ENCODE measurements at regions not wholly inside any gene's neighbourhood (a gene's known extent, or its start where the extent isn't known, plus 50 kb on each side); places are given as distances from the start of the nearest gene placed in this dataset.
"Not testable (repeated sequence)": the region's sequence is repeated elsewhere in the genome, so short reads cannot be mapped to it uniquely, and the experiment has no call there.

DNA sequence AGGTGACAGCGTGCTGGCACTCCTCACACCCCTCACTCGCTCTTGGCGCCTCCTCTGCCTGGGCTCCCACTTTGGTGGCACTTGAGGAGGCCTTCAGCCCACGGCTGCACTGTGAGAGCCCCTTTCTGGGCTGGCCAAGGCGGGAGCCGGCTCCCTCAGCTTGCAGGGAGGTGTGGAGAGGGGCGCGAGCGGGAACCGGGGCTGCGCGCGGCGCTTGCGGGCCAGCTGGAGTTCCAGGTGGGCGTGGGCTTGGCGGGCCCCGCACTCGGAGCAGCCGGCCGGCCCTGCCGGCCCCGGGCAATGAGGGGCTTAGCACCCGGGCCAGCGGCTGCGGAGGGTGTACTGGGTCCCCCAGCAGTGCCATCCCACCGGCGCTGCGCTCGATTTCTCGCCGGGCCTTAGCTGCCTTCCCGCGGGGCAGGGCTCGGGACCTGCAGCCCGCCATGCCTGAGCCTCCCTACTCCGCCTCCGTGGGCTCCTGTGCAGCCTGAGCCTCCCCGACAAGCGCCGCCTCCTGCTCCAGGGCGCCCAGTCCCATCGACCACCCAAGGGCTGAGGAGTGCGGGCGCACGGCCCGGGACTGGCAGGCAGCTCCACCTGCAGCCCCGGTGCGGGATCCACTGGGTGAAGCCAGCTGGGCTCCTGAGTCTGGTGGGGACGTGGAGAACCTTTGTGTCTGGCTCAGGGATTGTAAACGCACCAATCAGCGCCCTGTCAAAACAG lies 247.7 kb upstream of the SLIT2 start:
- DNase-seq (ENCODE audit: insufficient read length, low spot score); FAIRE-seq: not testable (repeated sequence)

DNA sequence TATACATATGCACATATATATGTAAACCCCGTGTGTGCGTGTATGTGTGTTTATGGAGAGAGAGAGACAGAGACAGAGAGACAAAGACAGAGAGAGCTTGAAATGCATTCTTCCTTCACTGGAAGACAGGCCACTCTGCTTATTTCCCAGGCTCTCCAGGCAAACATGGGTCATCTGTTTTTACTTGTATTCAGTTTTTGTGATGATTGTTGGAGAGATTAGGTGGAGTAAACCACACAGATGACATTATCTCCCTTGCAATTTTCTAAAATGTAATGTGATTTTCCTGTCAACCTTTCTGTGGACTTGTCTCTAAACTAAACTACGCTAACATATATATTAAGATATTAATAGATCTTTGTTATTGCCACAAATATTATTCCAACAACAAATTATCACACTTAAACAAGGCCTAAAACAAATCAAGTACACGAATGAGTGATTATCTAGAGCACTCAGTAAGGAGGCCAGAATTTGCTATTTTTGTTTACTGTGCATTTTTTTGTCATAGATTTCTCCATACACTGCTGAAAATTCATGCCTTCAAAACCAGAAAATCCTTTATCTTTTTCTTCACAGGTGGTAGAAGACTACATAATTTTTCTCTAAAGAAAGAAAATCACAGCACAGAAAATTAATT lies 251.8 kb upstream of the SLIT2 start:
- no peak for DNase-seq (ENCODE audit: insufficient read length, low spot score)
- no peak for FAIRE-seq

DNA sequence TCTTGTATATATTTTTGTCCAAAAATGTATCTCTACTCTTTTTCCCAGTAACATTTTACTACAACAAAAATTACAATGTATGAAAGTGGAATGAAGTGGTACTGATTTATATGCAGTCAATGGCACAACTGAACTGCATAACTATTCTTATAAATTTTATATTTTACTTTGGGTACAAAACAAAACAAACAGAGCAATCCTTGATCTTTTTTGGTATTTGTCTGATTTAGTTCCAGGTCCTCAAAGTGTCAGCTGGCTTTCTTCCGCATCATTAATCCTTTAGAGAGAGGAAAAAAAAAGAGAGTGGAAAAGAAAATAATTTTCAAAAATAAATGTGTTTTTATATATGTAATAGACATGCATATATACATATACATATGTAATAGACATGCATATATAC lies 252.4 kb upstream of the SLIT2 start:
- no peak for FAIRE-seq
- DNase-seq (ENCODE audit: insufficient read length, low spot score) = no peak

DNA sequence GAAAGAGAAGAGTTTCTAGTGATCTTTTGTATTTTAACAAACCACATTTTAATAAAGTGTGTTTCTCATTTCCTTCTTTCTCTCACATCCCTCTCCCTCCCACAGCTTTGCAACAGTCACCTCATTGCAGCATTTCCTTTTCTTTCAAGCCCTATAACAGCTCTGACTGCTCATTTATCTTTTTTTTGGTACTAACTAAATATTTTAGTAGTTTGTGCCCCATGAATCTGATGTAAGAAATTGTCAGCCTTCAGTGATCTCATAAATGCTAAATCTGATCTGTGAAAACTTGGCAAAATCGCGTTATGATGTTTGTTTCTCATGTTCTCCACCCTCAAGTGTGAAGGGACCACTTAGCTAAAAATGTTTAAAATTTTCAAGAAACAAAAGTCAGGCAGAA lies 258.5 kb upstream of the SLIT2 start:
- FAIRE-seq (no peak), DNase-seq (ENCODE audit: insufficient read length, low spot score) (no peak)

DNA sequence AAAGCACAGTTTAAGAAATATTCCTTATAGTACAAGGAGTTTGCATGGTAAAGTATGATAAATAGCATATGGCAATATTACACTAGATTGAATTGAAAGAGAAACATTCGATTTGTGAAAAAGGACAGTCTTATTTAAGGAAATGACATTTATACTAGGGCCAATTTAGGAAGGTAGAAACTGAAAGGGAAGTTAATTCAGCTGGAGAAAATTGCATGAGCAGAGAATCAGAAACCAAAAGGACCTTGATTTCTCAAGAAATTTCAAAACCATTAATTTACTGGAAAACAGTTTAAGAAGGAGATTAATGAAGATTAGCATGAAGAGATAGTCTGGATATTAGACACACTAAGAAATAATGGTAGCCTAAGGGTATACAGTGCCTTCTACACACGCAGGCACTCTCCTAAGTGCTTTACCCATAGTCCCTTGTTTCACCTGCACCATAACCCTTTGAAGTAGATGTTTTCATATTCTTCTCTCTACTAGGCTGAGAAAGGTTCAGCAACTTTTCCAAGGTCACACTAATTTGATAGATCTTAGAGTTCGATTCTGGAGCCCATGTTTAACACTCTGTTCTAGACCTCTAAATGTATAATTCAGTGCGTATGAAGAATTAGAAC lies 259.1 kb upstream of the SLIT2 start:
- FAIRE-seq = no peak
- DNase-seq (ENCODE audit: insufficient read length, low spot score) = no peak

DNA sequence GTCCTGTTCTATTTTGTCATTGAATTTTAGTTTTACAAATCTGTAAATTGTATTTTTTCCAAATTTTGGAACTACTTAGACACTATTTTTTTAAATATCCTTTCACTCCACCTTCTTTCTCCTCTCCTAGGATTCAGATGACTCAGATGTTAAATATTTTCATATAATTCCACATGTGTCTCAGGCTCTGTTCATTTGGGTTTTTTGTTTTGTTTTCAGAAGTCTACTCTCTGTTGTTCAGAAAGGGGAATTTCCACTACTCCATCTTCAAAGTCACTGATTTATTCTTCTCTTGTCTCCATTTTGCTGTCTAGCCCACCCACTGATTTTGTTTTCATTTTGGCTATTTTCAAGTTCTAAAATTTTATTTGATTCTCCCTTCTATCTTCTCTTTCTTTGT lies 264.0 kb upstream of the SLIT2 start:
- FAIRE-seq (no peak), DNase-seq (ENCODE audit: insufficient read length, low spot score) (no peak)

DNA sequence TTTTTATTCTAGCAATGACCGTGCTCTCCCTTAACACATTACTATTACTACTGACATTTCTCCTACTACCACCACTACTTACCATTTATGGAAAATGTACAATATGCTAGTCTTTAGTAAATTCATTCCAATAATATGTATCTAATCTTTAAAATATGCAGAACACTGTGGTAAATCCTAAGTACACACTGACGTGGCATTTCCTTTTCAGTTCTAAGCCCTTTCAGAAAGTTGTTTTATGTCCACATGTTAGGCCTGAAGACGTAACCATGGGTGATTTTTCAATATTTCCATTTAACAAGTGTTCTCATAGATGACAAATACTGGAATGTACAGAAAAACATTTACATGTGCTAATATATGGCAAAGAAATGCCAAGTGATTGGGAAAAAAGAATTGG lies 268.6 kb upstream of the SLIT2 start:
- FAIRE-seq = no peak

DNA sequence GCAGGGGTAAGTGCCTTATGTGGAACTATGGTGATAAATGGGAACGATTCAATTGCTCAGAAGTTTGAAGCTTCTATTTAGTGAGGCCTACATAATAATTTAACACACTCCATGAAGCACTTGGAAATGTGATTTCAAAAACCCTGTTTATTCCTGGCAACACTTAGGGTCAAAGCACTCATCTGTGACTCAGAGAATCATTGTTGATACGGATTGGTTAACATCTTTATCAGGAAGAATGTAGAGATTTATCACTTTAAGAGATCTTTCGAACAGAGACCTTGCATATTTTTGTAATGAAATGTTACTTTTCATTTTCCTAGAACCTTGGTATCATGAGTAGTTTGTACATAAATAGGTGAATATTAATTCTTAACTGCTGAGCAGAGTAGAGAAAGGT lies 269.1 kb upstream of the SLIT2 start:
- FAIRE-seq (no peak), DNase-seq (ENCODE audit: insufficient read length, low spot score) (no peak)

More for the DNA sequence above, 268.6 kb upstream of the SLIT2 start:
- no peak for DNase-seq (ENCODE audit: insufficient read length, low spot score)

DNA sequence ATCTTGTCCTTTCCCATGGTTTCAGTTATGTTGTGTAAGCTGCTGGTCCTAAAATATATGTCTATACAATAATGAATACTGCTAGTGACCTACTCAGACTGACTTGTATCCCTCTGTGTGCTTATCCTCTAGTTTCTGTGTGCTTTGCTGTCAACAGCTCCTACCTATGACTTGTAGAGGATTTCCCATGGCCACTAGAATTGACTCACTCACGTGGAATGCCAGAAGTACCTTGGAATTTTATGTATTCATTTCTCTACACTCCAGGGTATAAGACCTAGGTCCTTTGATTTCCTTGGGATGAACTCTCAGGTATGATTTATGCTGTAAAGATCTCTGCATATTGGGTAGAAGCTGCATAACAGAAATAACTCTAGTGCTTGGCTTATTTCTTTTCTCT lies 279.9 kb upstream of the SLIT2 start:
- no peak for FAIRE-seq
- no peak for DNase-seq (ENCODE audit: insufficient read length, low spot score)

DNA sequence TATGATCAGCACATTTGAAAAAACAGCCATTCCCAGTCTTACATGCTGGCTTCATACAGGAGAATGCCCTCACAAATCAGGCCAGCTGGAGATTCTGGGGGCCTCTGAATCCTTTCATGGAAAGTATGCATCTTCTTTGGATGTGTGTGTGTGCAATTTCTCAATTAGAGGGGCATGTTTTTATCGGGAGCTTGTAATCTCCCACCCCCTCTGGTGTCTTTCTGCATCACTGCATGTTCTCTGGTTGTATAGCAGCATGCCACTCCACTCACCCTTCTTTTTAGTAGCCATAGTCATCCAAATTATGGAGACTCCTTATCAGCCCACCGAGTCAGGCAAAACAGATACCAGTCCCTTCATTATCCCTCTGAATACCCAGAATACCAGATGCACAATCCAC lies 282.2 kb upstream of the SLIT2 start:
- DNase-seq (ENCODE audit: insufficient read length, low spot score) = no peak
- FAIRE-seq = no peak

DNA sequence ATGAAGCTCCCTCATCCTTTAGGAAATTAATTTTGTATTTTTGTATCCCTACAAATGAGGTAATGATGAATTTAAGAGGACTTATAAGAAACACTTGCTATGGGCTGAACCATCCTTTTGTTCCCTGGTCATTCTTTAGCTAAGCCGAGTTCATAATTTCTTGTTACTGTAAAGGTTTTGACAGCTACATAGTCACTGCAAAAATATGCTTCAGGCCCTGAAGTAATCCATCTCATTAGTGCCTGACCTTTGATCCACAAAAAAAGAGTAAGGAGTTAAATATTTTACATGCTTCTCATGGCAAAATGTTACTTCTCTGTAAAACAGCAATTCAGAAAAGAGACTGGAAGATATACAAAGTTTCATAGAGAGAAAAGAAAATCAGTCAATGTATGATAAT lies 290.6 kb upstream of the SLIT2 start:
- FAIRE-seq (no peak), DNase-seq (ENCODE audit: insufficient read length, low spot score) (no peak)

DNA sequence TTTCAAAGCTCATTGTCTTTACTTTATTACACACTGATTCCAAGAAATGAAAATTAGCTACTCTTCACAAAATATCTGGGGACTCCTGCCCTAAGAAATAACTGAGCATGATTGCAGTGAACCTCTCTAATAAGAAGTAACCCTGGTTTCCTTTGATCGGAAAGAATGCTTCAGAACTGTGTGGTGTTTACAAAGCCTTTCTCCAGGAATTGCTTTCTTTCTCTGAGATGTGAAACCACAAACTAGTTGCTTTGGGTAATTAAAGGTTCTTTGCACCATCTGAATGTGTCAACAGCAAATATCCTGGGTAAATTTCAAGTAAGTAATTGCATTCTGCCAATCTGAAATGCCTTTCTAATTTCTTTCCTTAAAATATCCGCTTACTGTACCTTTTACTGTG lies 292.9 kb upstream of the SLIT2 start:
- FAIRE-seq = no peak
- DNase-seq (ENCODE audit: insufficient read length, low spot score) = no peak

DNA sequence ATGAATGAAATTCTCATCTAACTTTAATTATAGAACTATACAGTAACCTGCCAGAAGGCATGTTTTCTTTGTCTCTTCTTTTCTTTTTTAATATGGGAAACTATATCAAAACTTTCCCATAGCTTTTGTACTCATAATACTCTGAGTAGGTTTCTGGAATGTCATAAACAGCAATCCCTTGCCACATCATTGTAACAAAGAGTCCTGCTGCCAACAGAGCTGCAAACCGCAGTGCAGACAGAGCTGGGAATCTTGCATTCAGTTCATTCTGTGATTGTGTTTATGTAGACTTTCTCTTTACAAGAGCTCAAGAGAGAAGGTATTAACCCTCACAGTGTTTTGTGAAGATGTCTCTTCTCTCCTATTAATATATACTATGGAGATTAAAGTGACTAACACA lies 304.4 kb upstream of the SLIT2 start:
- DNase-seq (ENCODE audit: insufficient read length, low spot score) (no peak), FAIRE-seq (no peak)

DNA sequence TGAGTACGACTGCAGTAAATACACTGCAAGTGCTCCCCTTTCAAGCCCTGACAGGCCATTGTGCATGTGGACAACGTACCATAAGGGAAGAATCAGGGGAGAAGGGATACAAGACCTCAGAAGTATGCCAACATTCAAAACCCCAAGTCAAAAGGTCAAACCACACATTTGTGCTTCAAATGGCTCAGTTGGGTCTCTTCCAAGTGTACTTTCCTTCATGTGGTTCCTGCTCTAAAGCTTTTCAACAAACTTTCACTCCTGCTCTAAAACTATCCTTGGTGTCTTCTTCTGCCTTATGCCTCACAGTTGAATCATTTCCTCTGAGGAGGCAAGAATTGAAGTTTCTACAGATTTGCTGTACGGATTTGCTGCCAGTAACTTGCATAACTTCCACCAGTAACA lies 305.7 kb upstream of the SLIT2 start:
- no peak for FAIRE-seq
- DNase-seq (ENCODE audit: insufficient read length, low spot score) = no peak

DNA sequence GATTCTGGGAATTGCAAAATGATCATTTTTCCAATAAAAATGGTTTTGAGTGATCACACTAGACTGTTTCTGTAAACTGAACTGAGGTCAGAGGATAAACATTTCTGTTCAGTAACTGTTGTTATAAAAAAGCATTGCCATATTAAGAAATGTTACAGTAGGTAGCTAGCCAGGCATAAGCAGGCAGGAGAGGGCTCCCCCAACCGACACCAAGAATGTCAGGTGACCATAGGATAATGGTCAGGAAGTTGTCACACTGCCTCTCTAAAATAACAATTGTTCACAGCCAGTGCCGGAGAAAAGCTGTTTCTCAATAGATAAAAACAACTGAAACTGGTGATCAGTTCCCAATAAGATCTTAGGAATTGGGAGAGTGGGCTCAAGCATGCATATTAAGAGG lies 306.2 kb upstream of the SLIT2 start:
- DNase-seq (ENCODE audit: insufficient read length, low spot score) (no peak), FAIRE-seq (no peak)

DNA sequence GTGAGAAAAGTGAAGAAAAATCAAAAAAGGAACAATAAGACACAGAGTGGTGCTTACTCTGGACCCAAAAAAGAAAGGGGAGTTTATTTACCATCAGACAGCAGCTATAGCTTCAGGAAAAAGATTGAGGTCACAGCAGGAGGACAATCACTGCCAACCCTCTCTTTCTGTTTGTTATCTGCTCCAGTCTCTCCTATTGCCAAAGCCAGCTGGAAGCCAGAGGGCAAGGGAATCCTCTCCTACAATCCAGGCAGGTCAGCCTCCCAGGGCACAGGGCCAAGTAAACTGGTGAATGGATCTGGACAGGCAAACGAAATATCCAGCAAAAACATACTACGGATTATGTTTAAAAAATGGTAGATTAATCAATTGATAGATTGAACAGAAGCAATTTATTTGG lies 306.9 kb upstream of the SLIT2 start:
- FAIRE-seq = no peak
- no peak for DNase-seq (ENCODE audit: insufficient read length, low spot score)

DNA sequence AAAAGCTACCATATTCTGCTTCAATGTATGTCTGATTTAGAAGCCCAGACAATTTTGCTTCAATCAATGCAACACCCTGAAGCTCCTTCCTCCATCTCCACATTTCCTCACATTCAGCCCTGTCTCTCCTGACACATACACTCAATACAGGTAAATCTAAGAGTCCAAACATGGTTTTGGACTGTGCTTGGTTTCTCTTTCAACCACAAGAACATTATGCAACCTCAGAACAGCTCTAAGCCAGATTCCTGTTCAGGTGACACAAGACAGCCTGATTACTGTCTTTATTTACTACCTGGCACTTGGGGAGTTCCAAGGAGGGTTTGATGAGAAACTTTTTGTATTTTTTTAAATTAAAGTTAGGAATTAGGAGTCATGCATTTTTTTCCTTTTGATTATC lies 307.5 kb upstream of the SLIT2 start:
- no peak for DNase-seq (ENCODE audit: insufficient read length, low spot score)
- no peak for FAIRE-seq

DNA sequence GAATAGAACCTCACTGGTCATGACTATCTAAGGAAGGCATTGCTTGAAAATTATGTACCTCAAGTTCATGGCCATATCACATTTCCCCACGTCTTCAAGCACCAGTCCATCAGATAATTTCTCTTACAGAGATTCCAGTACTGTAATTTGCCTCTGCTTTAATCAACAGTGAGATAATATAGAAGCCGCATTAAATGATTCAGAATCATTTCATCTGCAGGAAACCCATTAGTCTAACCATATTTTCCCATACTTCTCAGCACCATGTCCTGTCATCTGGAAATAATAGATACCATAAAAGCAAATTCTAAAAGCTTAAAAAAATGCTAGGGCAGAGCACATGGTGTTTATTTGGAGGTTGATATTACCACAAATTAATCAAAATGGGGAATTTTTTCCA lies 310.3 kb upstream of the SLIT2 start:
- DNase-seq (ENCODE audit: insufficient read length, low spot score) = no peak
- FAIRE-seq = no peak

DNA sequence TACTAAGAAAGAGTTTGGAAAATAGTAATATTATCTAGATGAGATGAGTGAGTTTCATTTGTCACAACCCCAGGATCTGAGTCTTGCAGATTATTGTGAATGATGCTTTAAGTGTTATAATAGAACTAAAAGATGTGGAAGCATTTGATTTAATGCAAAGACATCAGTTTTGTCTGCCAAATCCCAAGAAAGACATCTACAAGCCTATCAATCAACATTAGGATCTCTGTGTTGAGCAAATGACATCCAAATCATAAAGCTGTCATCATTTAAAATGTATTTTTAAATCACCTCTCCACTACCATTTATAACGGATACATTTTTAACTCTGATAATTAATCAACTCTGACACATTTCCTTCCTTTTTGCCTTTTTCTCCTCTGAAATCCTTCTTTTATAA lies 310.8 kb upstream of the SLIT2 start:
- FAIRE-seq (no peak), DNase-seq (ENCODE audit: insufficient read length, low spot score) (no peak)

DNA sequence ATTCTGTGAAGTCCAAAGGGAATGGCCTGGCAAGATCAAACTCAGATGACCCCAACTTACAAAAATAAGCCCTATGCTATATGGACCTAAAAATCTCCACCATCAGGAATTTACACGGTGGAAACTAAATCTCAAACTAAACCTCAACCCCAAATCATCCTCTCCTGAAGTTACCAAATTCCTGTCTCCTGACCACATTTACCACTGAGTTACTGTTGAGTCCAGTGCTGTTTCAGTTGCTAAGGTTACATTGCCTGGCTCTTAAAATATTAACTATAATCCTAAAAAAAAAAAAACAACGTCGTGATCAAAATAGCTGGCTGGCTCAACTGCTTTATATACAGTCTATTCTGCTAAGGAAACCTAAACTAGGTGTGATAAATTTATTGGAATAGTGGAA lies 315.2 kb upstream of the SLIT2 start:
- FAIRE-seq (no peak), DNase-seq (ENCODE audit: insufficient read length, low spot score) (no peak)

DNA sequence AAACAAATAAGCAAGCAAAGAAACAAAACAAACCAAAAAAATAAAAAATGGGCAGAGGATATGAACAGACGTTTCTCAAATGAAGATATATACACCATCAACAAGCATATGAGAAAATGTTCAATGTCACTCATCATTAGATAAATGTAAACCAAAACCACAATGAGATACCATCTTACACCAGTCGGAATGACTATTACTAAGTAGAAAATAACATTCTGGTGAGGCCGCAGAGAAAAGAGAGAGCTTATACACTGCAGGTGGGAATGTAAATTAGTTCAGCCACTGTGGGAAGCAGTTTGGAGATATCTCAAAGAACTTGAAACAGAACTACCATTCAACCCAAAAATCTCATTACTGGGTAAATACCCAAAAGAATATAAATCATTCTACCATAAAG lies 321.0 kb upstream of the SLIT2 start:
- no peak for FAIRE-seq
- DNase-seq (ENCODE audit: insufficient read length, low spot score) = no peak

DNA sequence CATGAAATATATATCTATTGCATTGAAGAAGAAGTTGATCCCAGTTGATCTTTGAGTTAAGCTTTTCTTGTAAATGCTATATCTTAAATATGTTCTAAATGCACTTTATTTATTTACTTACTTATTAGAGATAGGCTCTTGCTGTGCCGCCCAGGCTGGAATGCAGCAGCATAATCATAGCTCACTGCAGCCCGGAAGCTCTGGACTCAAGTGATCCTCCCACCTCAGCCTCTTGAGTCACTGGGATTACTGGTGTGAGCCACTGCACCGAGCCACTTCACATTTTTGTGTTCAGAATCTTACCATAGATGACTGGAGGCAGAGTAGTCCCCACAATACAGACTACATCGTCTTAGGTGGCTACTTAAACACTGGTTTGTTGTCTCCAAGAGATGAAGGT lies 324.3 kb upstream of the SLIT2 start:
- DNase-seq (ENCODE audit: insufficient read length, low spot score) = no peak
- no peak for FAIRE-seq
